Lower lobe of right lung (tissue), 2 donors: ENCODE measurements at regions not wholly inside any gene's neighbourhood (a gene's known extent, or its start where the extent isn't known, plus 50 kb on each side); places are given as distances from the start of the nearest gene placed in this dataset.

Experiments used
- ATAC-seq, 2 donors: fragments of 200-7000 bp; cut with Tn5 transposase; one replicate each; pipeline ENCODE4 v1.9.1; 2020 to 2022; ENCODE audit warnings: mild to moderate bottlenecking in 2 of 2, moderate library complexity in 2 of 2
- DNase-seq: peaks from one replicate; pipeline ENCODE4 v3.0.0-alpha.2; 2020
- H3K27ac ChIP-seq: fragments of 200-600 bp; one replicate; pipeline ENCODE4 v1.8.0; 2022
- H3K27me3 ChIP-seq: fragments of 200-600 bp; one replicate; pipeline ENCODE4 v1.8.0; 2022; ENCODE audit warnings: low read depth
- H3K36me3 ChIP-seq: fragments of 200-600 bp; one replicate; pipeline ENCODE4 v1.8.0; 2022; ENCODE audit warnings: mild to moderate bottlenecking
- H3K4me1 ChIP-seq: fragments of 200-600 bp; one replicate; pipeline ENCODE4 v1.8.0; 2022
- H3K4me3 ChIP-seq: fragments of 200-600 bp; one replicate; pipeline ENCODE4 v1.8.0; 2022; ENCODE audit warnings: mild to moderate bottlenecking
- H3K9me3 ChIP-seq: fragments of 200-600 bp; one replicate; pipeline ENCODE4 v1.8.0; 2022
- CTCF ChIP-seq: fragments of 200-600 bp; IDR thresholded peaks from one replicate; pipeline ENCODE4 v1.8.0; 2022; ENCODE audit warnings: antibody characterized with exemption, mild to moderate bottlenecking
- intact Hi-C: fragments of 100-400 bp; cut with DNase I; formaldehyde crosslinking; loops from one replicate; pipeline ENCODE4 v1.11.0; 2022
- donor health status: DM: no; HTN: yes; CAD: no; lungs with severe emphysema.

DNA sequence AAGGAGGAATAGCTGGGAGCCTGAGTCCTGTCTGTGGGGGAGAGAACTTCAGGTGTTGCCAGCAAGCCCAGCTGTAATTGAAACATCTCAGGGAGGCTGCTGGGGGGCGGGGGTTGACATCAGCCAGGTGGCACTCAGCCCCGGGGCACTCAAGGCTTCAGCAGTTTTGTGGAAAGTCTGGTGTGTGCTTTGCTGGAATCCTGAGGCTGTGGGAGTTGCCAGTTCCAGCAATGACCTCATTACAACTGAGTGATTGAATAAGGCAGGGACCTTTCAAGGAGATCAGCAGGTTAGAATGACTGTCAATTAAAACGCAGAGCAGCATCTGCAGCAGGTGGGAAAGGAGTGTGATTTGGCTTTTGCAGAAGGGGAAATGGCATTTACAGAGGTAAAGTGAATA lies 75.7 kb downstream of the FAM43A start:
- ATAC-seq = peak; percentile 42 to 76
- no peak for TF ChIP-seq CTCF
- Histone ChIP-seq H3K4me1 (peaks cover 6% of the 10 kb centered on the region), H3K36me3 (no peaks in the 10 kb centered on the region), H3K9me3 (no peaks in the 10 kb centered on the region), H3K27me3 (no peaks in the 10 kb centered on the region), H3K27ac (no peak overlapping the region), H3K4me3 (no peak overlapping the region)
- no peak for DNase-seq
- intact Hi-C loops = no loop called here

DNA sequence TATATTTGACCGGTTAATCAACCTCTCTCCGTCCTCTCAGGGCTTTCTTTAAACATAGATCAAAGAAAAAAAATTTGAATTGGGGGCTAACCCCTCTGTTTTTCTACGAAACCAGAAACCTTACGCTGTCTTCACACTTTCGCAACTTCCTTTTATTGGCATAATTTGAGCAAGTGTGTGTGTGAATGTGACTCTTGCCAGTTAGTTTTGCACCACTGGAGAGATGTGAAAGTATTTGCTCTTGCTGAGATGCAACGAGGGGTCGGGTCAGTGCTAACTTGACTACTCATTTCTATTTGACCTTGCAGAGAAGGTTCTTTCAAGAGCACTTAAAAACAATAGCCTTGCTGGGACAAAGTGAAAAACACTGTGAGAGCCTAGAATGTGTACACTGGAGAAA lies 81.2 kb downstream of the FAM43A start:
- Histone ChIP-seq H3K4me3 (no peak overlapping the region), H3K4me1 (peaks cover 26% of the 10 kb centered on the region), H3K9me3 (no peaks in the 10 kb centered on the region), H3K27me3 (no peaks in the 10 kb centered on the region), H3K36me3 (no peaks in the 10 kb centered on the region), H3K27ac (no peak overlapping the region)
- TF ChIP-seq CTCF = no peak
- ATAC-seq = no peak
- intact Hi-C loops = no loop called here
- no peak for DNase-seq

DNA sequence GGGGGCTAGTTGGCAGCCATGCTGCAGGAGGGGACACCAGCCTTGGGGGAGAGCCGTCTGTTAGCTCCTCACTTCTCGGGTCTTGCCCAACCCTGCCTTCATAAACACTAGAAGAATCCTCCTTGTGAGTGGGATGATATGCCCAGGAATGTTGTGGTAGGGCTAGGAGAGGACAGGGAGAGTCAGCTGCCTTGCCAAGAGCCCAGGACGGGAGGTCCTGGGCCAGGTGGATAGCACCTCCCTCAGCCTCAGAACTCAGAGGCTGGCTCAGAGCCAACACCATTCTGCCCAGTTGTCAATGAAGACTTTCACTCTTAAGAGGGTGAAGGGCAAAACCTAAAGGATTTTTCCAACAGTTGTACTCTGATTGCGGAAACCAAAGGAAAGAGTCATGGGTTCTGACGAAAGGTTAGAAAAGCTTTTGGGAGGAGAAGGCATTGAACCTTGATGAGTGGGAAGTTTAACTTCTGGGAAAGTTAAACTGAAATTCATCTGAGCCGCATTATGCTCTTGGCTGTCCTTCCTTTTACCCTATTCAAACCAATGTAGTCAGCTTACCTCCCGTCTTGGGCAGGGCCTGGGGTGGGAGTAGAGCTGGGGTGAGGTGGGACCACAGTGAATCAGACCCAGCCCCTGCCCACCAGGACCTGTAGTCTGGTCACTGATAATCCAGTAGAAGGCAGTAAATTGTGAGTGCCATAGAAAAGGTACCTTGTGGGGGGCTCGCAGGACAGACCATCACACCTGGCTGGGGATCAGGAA lies 81.9 kb downstream of the FAM43A start:
- peaks cover 26% of the 10 kb centered on the region for H3K4me1 ChIP-seq
- no peaks in the 10 kb centered on the region for H3K36me3 ChIP-seq
- DNase-seq (no peak), ATAC-seq (no peak)
- TF ChIP-seq CTCF = no peak
- no peaks in the 10 kb centered on the region for H3K27me3 ChIP-seq
- no peak overlapping the region for H3K27ac ChIP-seq
- H3K4me3 ChIP-seq = no peak overlapping the region
- no peaks in the 10 kb centered on the region for H3K9me3 ChIP-seq
- intact Hi-C loops = no loop called here

- H3K4me3 ChIP-seq = peak overlapping the region; percentile 48
- peaks cover 29% of the 10 kb centered on the region for H3K4me1 ChIP-seq
- no peaks in the 10 kb centered on the region for H3K9me3 ChIP-seq
- H3K27ac ChIP-seq = no peak overlapping the region
- no peaks in the 10 kb centered on the region for H3K27me3 ChIP-seq
- no peak for TF ChIP-seq CTCF
- DNase-seq (no peak), ATAC-seq (no peak)
- H3K36me3 ChIP-seq = no peaks in the 10 kb centered on the region
- intact Hi-C loops = no loop called here
Measured at GRCh38 chr3:194768586-194768985, 82.9 kb downstream of the FAM43A start.

- H3K4me1 ChIP-seq = peaks cover 32% of the 10 kb centered on the region
- DNase-seq (peak; percentile 94), ATAC-seq (peak; percentile 98 to 99)
- H3K9me3 ChIP-seq = no peaks in the 10 kb centered on the region
- intact Hi-C loops = no loop called here
- H3K27me3 ChIP-seq = no peaks in the 10 kb centered on the region
- H3K36me3 ChIP-seq = no peaks in the 10 kb centered on the region
- peak overlapping the region; percentile 54 for H3K27ac ChIP-seq
- peak overlapping the region; percentile 48 for H3K4me3 ChIP-seq
- no peak for TF ChIP-seq CTCF
Measured at GRCh38 chr3:194769020-194769643, 83.4 kb downstream of the FAM43A start.
